Liver (tissue), 8 donors: ENCODE measurements at regions not wholly inside any gene's neighbourhood (a gene's known extent, or its start where the extent isn't known, plus 50 kb on each side); places are given as distances from the start of the nearest gene placed in this dataset.

Experiments
- DNase-seq: peaks from one replicate; pipeline ENCODE4 v3.0.0-alpha.2; 2017; ENCODE audit warnings: low spot score
- H3K27ac ChIP-seq, 2 donors: one replicate each; pipeline ENCODE4 v1.7.0; 2013; ENCODE audit warnings: inconsistent platforms in 2 of 2, low read length in 2 of 2, control low read depth in 1 of 2, low read depth in 1 of 2, mild to moderate bottlenecking in 1 of 2
- H3K27me3 ChIP-seq, 4 donors: one replicate each; pipeline versions ENCODE4 v1.6.1 to v1.7.0; 2013; ENCODE audit warnings: low read length in 3 of 4, inconsistent platforms in 1 of 4, mild to moderate bottlenecking in 1 of 4, moderate library complexity in 1 of 4; ENCODE audit not compliant: control insufficient read depth in 4 of 4, insufficient read depth in 4 of 4
- H3K36me3 ChIP-seq, 4 donors: one replicate each; pipeline versions ENCODE4 v1.6.1 to v1.7.0; 2013; ENCODE audit warnings: low read length in 3 of 4, mild to moderate bottlenecking in 3 of 4, low read depth in 1 of 4, moderate library complexity in 1 of 4; ENCODE audit not compliant: control insufficient read depth in 4 of 4, insufficient read depth in 3 of 4
- H3K4me1 ChIP-seq, 4 donors: one replicate each; pipeline versions ENCODE4 v1.6.1 to v1.7.0; 2013; ENCODE audit warnings: low read length in 3 of 4, mild to moderate bottlenecking in 3 of 4, moderate library complexity in 1 of 4; ENCODE audit not compliant: control insufficient read depth in 4 of 4, insufficient read depth in 4 of 4
- H3K4me3 ChIP-seq, 3 donors: one replicate each; pipeline versions ENCODE4 v1.6.1 to v1.7.0; 2013; ENCODE audit warnings: low read length in 3 of 3, control low read depth in 1 of 3, low read depth in 1 of 3, mild to moderate bottlenecking in 1 of 3
- H3K9ac ChIP-seq, 2 donors: one replicate each; pipeline ENCODE4 v1.7.0; 2013; ENCODE audit warnings: low read length in 2 of 2, mild to moderate bottlenecking in 2 of 2, moderate library complexity in 2 of 2, control low read depth in 1 of 2, low read depth in 1 of 2
- H3K9me3 ChIP-seq, 4 donors: one replicate each; pipeline versions ENCODE4 v1.6.1 to v1.7.0; 2013; ENCODE audit warnings: low read length in 3 of 4; ENCODE audit not compliant: control insufficient read depth in 4 of 4
- CTCF ChIP-seq: fragments of 150-350 bp; IDR thresholded peaks from 2 replicates; pipeline ENCODE4 v1.5.1; 2017; ENCODE audit warnings: improper control_type of control experiment, low read depth, low read length; ENCODE audit not compliant: missing input control
- EGR1 ChIP-seq, 2 donors: IDR thresholded peaks; 2 replicates each; pipeline ENCODE4 v1.6.1; 2016 to 2018; ENCODE audit warnings: antibody characterized with exemption in 2 of 2, low read depth in 2 of 2
- FOXA1 ChIP-seq: IDR thresholded peaks from 2 replicates; pipeline ENCODE4 v1.6.1; 2016; ENCODE audit warnings: antibody characterized with exemption
- GABPA ChIP-seq, 2 donors: IDR thresholded peaks in 1 of 2; conservative IDR thresholded peaks in 1 of 2; 2 replicates each; pipeline ENCODE4 v1.6.1; 2016; ENCODE audit warnings: antibody characterized with exemption in 2 of 2, mild to moderate bottlenecking in 1 of 2, moderate library complexity in 1 of 2
- HNF4A ChIP-seq, 2 donors: conservative IDR thresholded peaks; 2 replicates each; pipeline ENCODE4 v1.6.1; 2016; ENCODE audit warnings: antibody characterized with exemption in 2 of 2, mild to moderate bottlenecking in 2 of 2
- JUND ChIP-seq, 2 donors: IDR thresholded peaks; 2 replicates each; pipeline ENCODE4 v1.6.1; 2016; ENCODE audit warnings: antibody characterized with exemption in 2 of 2
- MAX ChIP-seq: IDR thresholded peaks from 2 replicates; pipeline ENCODE4 v1.6.1; 2016; ENCODE audit warnings: antibody characterized with exemption
- NR2F2 ChIP-seq: IDR thresholded peaks from 2 replicates; pipeline ENCODE4 v1.6.1; 2016; ENCODE audit warnings: antibody characterized with exemption
- RAD21 ChIP-seq, 2 donors: IDR thresholded peaks; 2 replicates each; pipeline ENCODE4 v1.6.1; 2016; ENCODE audit warnings: antibody characterized with exemption in 2 of 2, mild to moderate bottlenecking in 2 of 2
- REST ChIP-seq: IDR thresholded peaks from 2 replicates; pipeline ENCODE4 v1.6.1; 2016; ENCODE audit warnings: antibody characterized with exemption, mild to moderate bottlenecking
- RXRA ChIP-seq, 2 donors: IDR thresholded peaks; 2 replicates each; pipeline ENCODE4 v1.6.1; 2017 to 2018; ENCODE audit warnings: antibody characterized with exemption in 2 of 2, mild to moderate bottlenecking in 1 of 2
- SP1 ChIP-seq: IDR thresholded peaks from 2 replicates; pipeline ENCODE4 v1.6.1; 2018; ENCODE audit warnings: antibody characterized with exemption, mild to moderate bottlenecking
- TAF1 ChIP-seq: conservative IDR thresholded peaks from 2 replicates; pipeline ENCODE4 v1.6.1; 2016; ENCODE audit warnings: antibody characterized with exemption, mild to moderate bottlenecking
- YY1 ChIP-seq: IDR thresholded peaks from 2 replicates; pipeline ENCODE4 v1.6.1; 2016; ENCODE audit warnings: antibody characterized with exemption, mild to moderate bottlenecking
- ZBTB33 ChIP-seq: IDR thresholded peaks from 2 replicates; pipeline ENCODE4 v1.6.1; 2016; ENCODE audit warnings: antibody characterized with exemption
- WGBS: extraction: QIAGEN DNeasy Blood & Tissue Kit; methylation state at CpG from one replicate; pipeline ENCODE4 v1.1.7; 2013; 5-methylcytosine and 5-hydroxymethylcytosine counted together
- donor health status: healthy.
- donor health status: healthy.
- donor health status: healthy.
- donor health status: healthy.
- donor health status: healthy.

GRCh38 chr13:111401755-111402154 is 81.3 kb downstream of the TEX29 start:
- Histone ChIP-seq H3K27ac (no peak overlapping the region), H3K9me3 (no peaks in the 10 kb centered on the region), H3K9ac (no peak overlapping the region), H3K36me3 (no peaks in the 10 kb centered on the region), H3K4me1 (no peaks in the 10 kb centered on the region), H3K27me3 (no peaks in the 10 kb centered on the region), H3K4me3 (no peak overlapping the region)
- DNase-seq: no peak
- WGBS: 74% methylated on average over 14 of the region's 14 CpGs
- TF ChIP-seq ZBTB33 (no peak), REST (no peak), JUND (IDR thresholded peaks at IDR 0.05) (no peak), EGR1 (IDR thresholded peaks at IDR 0.05; ENCODE audit: low read depth in 2 of 2) (no peak), SP1 (no peak), CTCF (no peak), RXRA (IDR thresholded peaks at IDR 0.05) (no peak), MAX (no peak), FOXA1 (no peak), NR2F2 (no peak)

GRCh38 chr13:111402441-111402840 is 82.0 kb downstream of the TEX29 start:
- Histone ChIP-seq H3K4me3 (no peak overlapping the region), H3K9me3 (no peaks in the 10 kb centered on the region), H3K36me3 (no peaks in the 10 kb centered on the region), H3K9ac (no peak overlapping the region), H3K27ac (no peak overlapping the region), H3K27me3 (no peaks in the 10 kb centered on the region), H3K4me1 (no peaks in the 10 kb centered on the region)
- 82% methylated on average over 15 of the region's 15 CpGs for WGBS
- no peak for DNase-seq
- TF ChIP-seq RAD21 (IDR thresholded peaks at IDR 0.05) (no peak), GABPA (IDR thresholded peaks at IDR 0.05 in 1 of 2, conservative IDR thresholded peaks at IDR 0.05 in 1 of 2) (no peak), NR2F2 (no peak), YY1 (no peak), JUND (IDR thresholded peaks at IDR 0.05) (no peak), HNF4A (conservative IDR thresholded peaks at IDR 0.05) (no peak), RXRA (IDR thresholded peaks at IDR 0.05) (no peak), TAF1 (no peak), REST (no peak), EGR1 (IDR thresholded peaks at IDR 0.05; ENCODE audit: low read depth in 2 of 2) (no peak), SP1 (no peak)
